Psoas muscle (tissue), 7 donors: ENCODE measurements at regions not wholly inside any gene's neighbourhood (a gene's known extent, or its start where the extent isn't known, plus 50 kb on each side); places are given as distances from the start of the nearest gene placed in this dataset.

Experiments
- ATAC-seq, 4 donors: fragments of 200-7000 bp; cut with Tn5 transposase; one replicate each; pipeline ENCODE4 v1.9.1; 2020; ENCODE audit warnings: moderate library complexity in 3 of 4, mild to moderate bottlenecking in 2 of 4
- DNase-seq, 2 donors: peaks; one replicate each; pipeline ENCODE4 v3.0.0-alpha.2; 2020
- H3K27ac ChIP-seq: fragments of 200-600 bp; one replicate; pipeline ENCODE4 v1.8.0; 2022
- H3K27me3 ChIP-seq, 3 donors: fragments of 200-600 bp in 1 of 3; one replicate each; pipeline versions ENCODE4 v1.6.1 to v1.8.0; 2013 to 2022; ENCODE audit warnings: low read length in 2 of 3, mild to moderate bottlenecking in 2 of 3, moderate library complexity in 1 of 3; ENCODE audit not compliant: insufficient read depth in 3 of 3
- H3K36me3 ChIP-seq, 2 donors: fragments of 200-600 bp in 1 of 2; one replicate each; pipeline versions ENCODE4 v1.6.1 to v1.8.0; 2013 to 2022; ENCODE audit warnings: low read depth in 1 of 2, mild to moderate bottlenecking in 1 of 2, moderate library complexity in 1 of 2; ENCODE audit not compliant: insufficient read depth in 1 of 2
- H3K4me1 ChIP-seq: fragments of 200-600 bp; one replicate; pipeline ENCODE4 v1.8.0; 2022
- H3K4me3 ChIP-seq: fragments of 200-600 bp; one replicate; pipeline ENCODE4 v1.8.0; 2022; ENCODE audit warnings: mild to moderate bottlenecking
- H3K9me3 ChIP-seq: fragments of 200-600 bp; one replicate; pipeline ENCODE4 v1.8.0; 2022
- WGBS, 3 donors: extraction: QIAGEN DNeasy Blood & Tissue Kit; methylation state at CpG; one replicate each; pipeline versions ENCODE4 v1.1.6 to v1.1.7; 2013; 5-methylcytosine and 5-hydroxymethylcytosine counted together
- intact Hi-C, 2 donors: fragments of 100-400 bp; cut with DNase I; formaldehyde crosslinking; loops; one replicate each; pipeline versions ENCODE4 v1.11.0 to v1.14.2; 2022
- TF ChIP-seq, protein P1 (sequence below): fragments of 200-600 bp; IDR thresholded peaks from one replicate; pipeline ENCODE4 v1.8.0; 2022; ENCODE audit warnings: antibody characterized with exemption
- donor health status: healthy with polysubstance abuse.
- donor health status: DM: no; HTN: no; CAD: no; lungs with moderate emphysema.
- donor health status: Bipolar disorder and iron deficiency.
- donor health status: healthy.
- donor health status: DM: yes; HTN: yes; CAD: no.
- donor health status: DM: no; HTN: no; CAD: no.
- donor health status: DM: yes; HTN: yes; CAD: no.

DNA sequence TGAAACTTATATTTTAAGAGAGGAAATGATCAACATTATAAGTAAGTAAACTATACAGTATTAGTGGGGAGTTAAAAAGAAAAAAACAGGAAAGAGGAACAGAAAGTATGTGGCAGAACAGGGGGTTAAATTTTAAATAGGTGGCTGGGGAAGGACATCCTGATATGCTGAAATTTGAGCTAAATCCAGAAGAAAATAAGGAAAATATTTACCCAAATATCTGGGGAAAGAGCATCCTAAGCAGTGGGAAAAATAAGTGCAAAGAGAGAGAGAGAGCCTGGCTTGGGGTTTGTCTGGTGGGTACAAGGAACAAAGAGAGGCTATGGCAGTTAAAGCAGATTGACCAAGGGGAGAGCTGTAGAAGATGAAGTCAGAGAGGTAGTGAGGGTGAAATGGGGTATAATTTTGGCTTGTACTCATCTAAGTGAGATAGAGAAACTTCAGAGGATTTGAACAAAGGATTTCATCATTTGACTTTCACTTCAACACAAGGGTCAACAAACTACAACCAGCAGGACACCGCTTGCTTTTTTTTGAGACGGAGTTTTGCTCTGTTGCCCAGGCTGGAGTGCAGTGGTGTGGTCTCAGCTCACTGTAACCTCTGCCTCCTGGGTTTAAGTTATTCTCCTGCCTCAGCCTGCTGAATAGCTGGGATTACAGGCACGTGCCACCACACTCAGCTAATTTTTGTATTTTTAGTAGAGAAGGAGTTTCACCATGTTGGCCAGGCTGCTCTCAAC is 328.4 kb upstream of the CNR1 start:
- H3K27ac ChIP-seq = no peak overlapping the region
- ATAC-seq (no peak), DNase-seq (no peak)
- H3K9me3 ChIP-seq = no peaks in the 10 kb centered on the region
- 78 to 82% (median 78%) methylated on average over 3 of the region's 3 CpGs for WGBS, 3 donors
- no peaks in the 10 kb centered on the region for H3K27me3 ChIP-seq
- no peaks in the 10 kb centered on the region for H3K4me1 ChIP-seq
- intact Hi-C loops = loop anchor here in 1 of 2 donors (5.0 kb wide), 1 partner anchor 567 kb away; no protein-coding TSS in a partner anchor
- H3K36me3 ChIP-seq = no peaks in the 10 kb centered on the region
- TF ChIP-seq, protein P1, sequence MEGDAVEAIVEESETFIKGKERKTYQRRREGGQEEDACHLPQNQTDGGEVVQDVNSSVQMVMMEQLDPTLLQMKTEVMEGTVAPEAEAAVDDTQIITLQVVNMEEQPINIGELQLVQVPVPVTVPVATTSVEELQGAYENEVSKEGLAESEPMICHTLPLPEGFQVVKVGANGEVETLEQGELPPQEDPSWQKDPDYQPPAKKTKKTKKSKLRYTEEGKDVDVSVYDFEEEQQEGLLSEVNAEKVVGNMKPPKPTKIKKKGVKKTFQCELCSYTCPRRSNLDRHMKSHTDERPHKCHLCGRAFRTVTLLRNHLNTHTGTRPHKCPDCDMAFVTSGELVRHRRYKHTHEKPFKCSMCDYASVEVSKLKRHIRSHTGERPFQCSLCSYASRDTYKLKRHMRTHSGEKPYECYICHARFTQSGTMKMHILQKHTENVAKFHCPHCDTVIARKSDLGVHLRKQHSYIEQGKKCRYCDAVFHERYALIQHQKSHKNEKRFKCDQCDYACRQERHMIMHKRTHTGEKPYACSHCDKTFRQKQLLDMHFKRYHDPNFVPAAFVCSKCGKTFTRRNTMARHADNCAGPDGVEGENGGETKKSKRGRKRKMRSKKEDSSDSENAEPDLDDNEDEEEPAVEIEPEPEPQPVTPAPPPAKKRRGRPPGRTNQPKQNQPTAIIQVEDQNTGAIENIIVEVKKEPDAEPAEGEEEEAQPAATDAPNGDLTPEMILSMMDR = no peak
- H3K4me3 ChIP-seq = no peak overlapping the region

DNA sequence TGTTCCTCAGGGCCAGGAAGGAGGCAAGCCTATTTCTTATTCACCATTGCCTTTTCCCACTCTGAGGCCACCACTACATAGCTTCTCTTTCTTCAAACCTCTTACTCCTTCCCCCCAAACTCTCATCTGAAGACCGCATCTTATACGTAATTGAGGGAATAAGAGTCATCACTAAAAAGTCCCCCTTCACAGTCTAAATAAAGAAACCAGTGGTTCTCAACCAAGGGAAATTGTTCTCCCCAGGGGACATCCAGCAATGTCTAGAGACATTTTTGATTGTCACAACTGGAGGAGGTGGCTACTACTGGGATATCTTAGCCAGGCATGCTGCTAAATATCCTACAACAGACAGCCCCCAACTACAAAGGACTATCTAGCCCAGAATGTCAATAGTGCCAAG is 327.6 kb upstream of the CNR1 start:
- no peaks in the 10 kb centered on the region for H3K4me1 ChIP-seq
- TF ChIP-seq, protein P1 = no peak
- 86 to 95% (median 87%) methylated on average over 2 of the region's 2 CpGs for WGBS, 3 donors
- H3K9me3 ChIP-seq = no peaks in the 10 kb centered on the region
- no peaks in the 10 kb centered on the region for H3K27me3 ChIP-seq
- DNase-seq = no peak
- ATAC-seq = no peak
- H3K36me3 ChIP-seq = no peaks in the 10 kb centered on the region
- no peak overlapping the region for H3K4me3 ChIP-seq
- no peak overlapping the region for H3K27ac ChIP-seq
- intact Hi-C loops = loop anchor here in 1 of 2 donors (5.0 kb wide), 1 partner anchor 566 kb away; no protein-coding TSS in a partner anchor

DNA sequence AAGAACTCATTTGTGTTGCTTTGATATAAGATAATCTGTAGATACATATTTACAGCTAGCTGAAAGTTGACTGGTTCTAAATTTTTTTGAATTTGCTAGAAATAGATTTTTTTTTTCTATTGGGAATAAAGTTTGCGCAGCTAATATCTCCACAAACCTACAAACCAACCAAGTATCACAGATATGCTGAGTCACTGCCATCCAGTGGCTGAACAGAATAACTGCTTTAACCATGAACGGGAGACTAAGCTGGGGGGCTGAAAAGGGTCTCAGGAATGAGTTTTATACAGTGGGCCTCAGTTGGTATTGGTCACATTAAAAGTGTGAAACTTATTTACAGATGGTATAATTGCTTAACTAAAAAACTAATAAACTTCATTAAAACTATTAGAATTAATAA is 326.7 kb upstream of the CNR1 start:
- no peaks in the 10 kb centered on the region for H3K36me3 ChIP-seq
- H3K27ac ChIP-seq = no peak overlapping the region
- H3K4me1 ChIP-seq = no peaks in the 10 kb centered on the region
- TF ChIP-seq, protein P1 = no peak
- no peaks in the 10 kb centered on the region for H3K9me3 ChIP-seq
- ATAC-seq (no peak), DNase-seq (no peak)
- H3K4me3 ChIP-seq = no peak overlapping the region
- no peaks in the 10 kb centered on the region for H3K27me3 ChIP-seq
- WGBS, 3 donors = 52 to 65% (median 64%) methylated on average over 2 of the region's 2 CpGs
- intact Hi-C loops = loop anchor here in 1 of 2 donors (5.0 kb wide), 1 partner anchor 566 kb away; no protein-coding TSS in a partner anchor

DNA sequence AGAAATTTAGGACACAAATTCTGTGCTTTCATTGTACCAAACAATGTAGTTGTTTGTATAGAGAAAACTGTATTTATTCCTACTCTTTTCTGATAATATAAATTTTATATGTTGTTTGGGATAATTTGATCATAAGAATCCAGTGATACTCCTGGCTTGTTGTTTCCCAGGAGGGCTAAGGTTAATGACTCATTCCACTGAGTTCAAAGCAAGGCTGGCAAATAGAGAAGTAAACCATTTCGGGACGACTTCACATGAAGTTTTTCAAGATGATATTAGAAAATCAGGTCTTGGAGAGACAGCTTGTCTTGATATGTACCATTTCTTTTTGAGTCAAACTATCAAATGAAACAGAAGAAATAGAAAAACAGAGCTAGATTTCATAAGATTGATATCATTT is 326.1 kb upstream of the CNR1 start:
- intact Hi-C loops = loop anchor here in 1 of 2 donors (5.0 kb wide), 1 partner anchor 565 kb away; no protein-coding TSS in a partner anchor
- DNase-seq (no peak), ATAC-seq (no peak)
- WGBS, 3 donors = 78 to 84% (median 80%) methylated on average over 2 of the region's 2 CpGs
- Histone ChIP-seq H3K27me3 (no peaks in the 10 kb centered on the region), H3K27ac (no peak overlapping the region), H3K9me3 (no peaks in the 10 kb centered on the region), H3K4me1 (no peaks in the 10 kb centered on the region), H3K36me3 (no peaks in the 10 kb centered on the region), H3K4me3 (no peak overlapping the region)
- TF ChIP-seq, protein P1 = no peak
